OCI-LY7 (cell line): ENCODE measurements at regions not wholly inside any gene's neighbourhood (a gene's known extent, or its start where the extent isn't known, plus 50 kb on each side); places are given as distances from the start of the nearest gene placed in this dataset.

ENCODE experiments used
- BruUV-seq: library from RNA; stranded (reverse); fragments of 400-500 nt; replicated peaks from 2 replicates; lab custom pipeline; 2021; lab: Mats Ljungman, UMichigan
- CTCF ChIA-PET: fragments of 300-600 bp; sonication (Branson Sonifier 250); formaldehyde crosslinking; loops from one replicate; lab custom pipeline; 2022; ENCODE audit warnings: antibody characterized with exemption; ENCODE audit not compliant: unreplicated experiment; lab: Charles Lee
- POLR2A ChIA-PET: fragments of 300-600 bp; sonication (Branson Sonifier 250); formaldehyde crosslinking; loops from one replicate; lab custom pipeline; 2022; ENCODE audit warnings: antibody characterized with exemption; lab: Charles Lee
- DNase-seq: peaks from one replicate; pipeline ENCODE4 v3.0.0-alpha.2; 2015; ENCODE audit warnings: low spot score
- H2AFZ ChIP-seq: fragments of 200-600 bp; sonication (generic), shearing (Covaris generic); 2 replicates; pipeline ENCODE4 v1.6.1; 2014; ENCODE audit warnings: mild to moderate bottlenecking, antibody characterized with exemption, low read length, moderate library complexity
- H3K27ac ChIP-seq: fragments of 200-600 bp; sonication (generic); 2 replicates; pipeline ENCODE4 v1.5.1; 2014; ENCODE audit warnings: mixed run types, low read depth, mild to moderate bottlenecking, moderate library complexity, low read length, inconsistent platforms; ENCODE audit not compliant: poor library complexity, severe bottlenecking
- H3K36me3 ChIP-seq: fragments of 200-600 bp; sonication (generic); 2 replicates; pipeline ENCODE4 v1.6.1; 2014; ENCODE audit warnings: mild to moderate bottlenecking, antibody characterized with exemption, low read length, moderate library complexity, mixed read lengths; ENCODE audit not compliant: insufficient read depth
- H3K4me1 ChIP-seq: fragments of 200-600 bp; sonication (generic); 2 replicates; pipeline ENCODE4 v1.5.1; 2014; ENCODE audit warnings: mild to moderate bottlenecking, low read length; ENCODE audit not compliant: insufficient read depth, poor library complexity, severe bottlenecking
- H3K4me2 ChIP-seq: fragments of 200-600 bp; sonication (generic); 2 replicates; pipeline ENCODE4 v1.6.1; 2014; ENCODE audit warnings: mild to moderate bottlenecking, low read length
- H3K4me3 ChIP-seq: fragments of 200-600 bp; sonication (generic); 2 replicates; pipeline ENCODE4 v1.5.1; 2014; ENCODE audit warnings: mild to moderate bottlenecking, low read depth, low read length; ENCODE audit not compliant: poor library complexity, severe bottlenecking
- H3K79me2 ChIP-seq: fragments of 200-600 bp; sonication (generic); 2 replicates; pipeline ENCODE4 v1.6.1; 2016; ENCODE audit warnings: low read depth, mild to moderate bottlenecking, low read length, moderate library complexity, mixed read lengths; ENCODE audit not compliant: insufficient read depth
- H3K9me2 ChIP-seq: fragments of 200-600 bp; sonication (generic); 2 replicates; pipeline ENCODE4 v1.6.1; 2016; ENCODE audit warnings: mild to moderate bottlenecking, low read length, mixed read lengths; ENCODE audit not compliant: insufficient read depth
- H3K9me3 ChIP-seq: fragments of 200-600 bp; sonication (generic); 2 replicates; pipeline ENCODE4 v1.6.1; 2014; ENCODE audit warnings: mild to moderate bottlenecking, mixed run types, low read length, mixed read lengths
- H4K20me1 ChIP-seq: fragments of 200-600 bp; sonication (generic); 2 replicates; pipeline ENCODE4 v1.6.1; 2014; ENCODE audit warnings: mild to moderate bottlenecking, antibody characterized with exemption, low read length, moderate library complexity, mixed read lengths; ENCODE audit not compliant: insufficient read depth
- EZH2phosphoT487 ChIP-seq: fragments of 200-600 bp; sonication (generic); IDR thresholded peaks from 2 replicates; pipeline ENCODE4 v1.6.1; 2018; ENCODE audit warnings: low read depth, borderline replicate concordance, mild to moderate bottlenecking, mixed run types, antibody characterized with exemption, low read length, moderate library complexity, mixed read lengths
- intact Hi-C: fragments of 100-400 bp; cut with micrococcal nuclease; formaldehyde crosslinking; loops from one replicate; pipeline ENCODE4 v1.10.0; 2022; ENCODE audit not compliant: unreplicated experiment
- TF ChIP-seq, protein P1 (sequence below): fragments of 200-600 bp; sonication (generic); conservative IDR thresholded peaks from 2 replicates; pipeline ENCODE4 v1.5.1; 2014; ENCODE audit warnings: mild to moderate bottlenecking, antibody characterized with exemption, low read length, moderate library complexity, mixed read lengths

- BruUV-seq: no TSS peak
These were observed 89.0 kb downstream of the PSMG1 start for GRCh38 chr21:39094087-39094780.

DNA sequence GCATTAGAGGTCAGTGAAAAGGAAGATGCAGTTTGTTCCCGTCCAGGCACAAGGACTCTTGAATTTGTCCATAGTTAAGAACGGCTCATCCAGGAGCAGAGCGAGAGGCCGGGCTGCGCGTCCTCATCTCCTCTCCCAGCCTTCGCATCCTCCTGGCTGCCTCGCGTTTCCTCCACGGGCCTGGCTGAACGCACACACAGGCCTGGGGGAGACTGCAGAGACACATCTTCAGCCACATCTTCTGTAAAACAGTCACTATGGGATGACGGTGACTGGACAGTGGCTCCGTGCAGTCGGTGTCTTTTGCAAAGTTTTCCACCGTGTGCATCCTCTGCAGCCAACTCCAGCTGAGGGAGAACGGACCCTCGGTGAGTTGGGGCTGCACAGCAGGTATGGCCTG lies 89.7 kb downstream of the PSMG1 start:
- H3K36me3 ChIP-seq: no peaks in the 10 kb centered on the region
- no TSS peak for BruUV-seq
- H3K27ac ChIP-seq: no peak overlapping the region
- H3K4me2 ChIP-seq: no peak overlapping the region
- no peaks in the 10 kb centered on the region for H3K79me2 ChIP-seq
- intact Hi-C loops: no loop called here
- no peak overlapping the region for H2AFZ ChIP-seq
- H4K20me1 ChIP-seq: no peaks in the 10 kb centered on the region
- CTCF ChIA-PET: no interaction called here
- POLR2A ChIA-PET: no interaction called here
- TF ChIP-seq, protein P1, sequence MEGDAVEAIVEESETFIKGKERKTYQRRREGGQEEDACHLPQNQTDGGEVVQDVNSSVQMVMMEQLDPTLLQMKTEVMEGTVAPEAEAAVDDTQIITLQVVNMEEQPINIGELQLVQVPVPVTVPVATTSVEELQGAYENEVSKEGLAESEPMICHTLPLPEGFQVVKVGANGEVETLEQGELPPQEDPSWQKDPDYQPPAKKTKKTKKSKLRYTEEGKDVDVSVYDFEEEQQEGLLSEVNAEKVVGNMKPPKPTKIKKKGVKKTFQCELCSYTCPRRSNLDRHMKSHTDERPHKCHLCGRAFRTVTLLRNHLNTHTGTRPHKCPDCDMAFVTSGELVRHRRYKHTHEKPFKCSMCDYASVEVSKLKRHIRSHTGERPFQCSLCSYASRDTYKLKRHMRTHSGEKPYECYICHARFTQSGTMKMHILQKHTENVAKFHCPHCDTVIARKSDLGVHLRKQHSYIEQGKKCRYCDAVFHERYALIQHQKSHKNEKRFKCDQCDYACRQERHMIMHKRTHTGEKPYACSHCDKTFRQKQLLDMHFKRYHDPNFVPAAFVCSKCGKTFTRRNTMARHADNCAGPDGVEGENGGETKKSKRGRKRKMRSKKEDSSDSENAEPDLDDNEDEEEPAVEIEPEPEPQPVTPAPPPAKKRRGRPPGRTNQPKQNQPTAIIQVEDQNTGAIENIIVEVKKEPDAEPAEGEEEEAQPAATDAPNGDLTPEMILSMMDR: no peak
- TF ChIP-seq EZH2phosphoT487: no peak
- H3K9me2 ChIP-seq: no peaks in the 10 kb centered on the region
- no peaks in the 10 kb centered on the region for H3K4me1 ChIP-seq
- no peak overlapping the region for H3K4me3 ChIP-seq
- H3K9me3 ChIP-seq: no peaks in the 10 kb centered on the region
- DNase-seq: no peak

More at GRCh38 chr21:39094087-39094780, 89.0 kb downstream of the PSMG1 start:
- intact Hi-C loops: no loop called here
- ChIA-PET POLR2A (interaction anchor here (0.6 to 1.1 kb wide), 3 partner anchors 9 to 103 kb away, joined by 3 read pairs; no protein-coding TSS in a partner anchor), CTCF (no interaction called here)
- no peak for TF ChIP-seq EZH2phosphoT487
- TF ChIP-seq, protein P1: no peak
- no peak for DNase-seq
- H3K36me3 ChIP-seq: no peaks in the 10 kb centered on the region
- H3K9me2 ChIP-seq: no peaks in the 10 kb centered on the region
- H4K20me1 ChIP-seq: no peaks in the 10 kb centered on the region
- no peak overlapping the region for H3K4me2 ChIP-seq
- no peak overlapping the region for H3K27ac ChIP-seq
- no peaks in the 10 kb centered on the region for H3K4me1 ChIP-seq
- H2AFZ ChIP-seq: no peak overlapping the region
- no peaks in the 10 kb centered on the region for H3K9me3 ChIP-seq
- no peak overlapping the region for H3K4me3 ChIP-seq
- H3K79me2 ChIP-seq: no peaks in the 10 kb centered on the region

- Histone ChIP-seq H3K4me2 (no peak overlapping the region), H4K20me1 (no peaks in the 10 kb centered on the region), H3K4me3 (no peak overlapping the region), H2AFZ (no peak overlapping the region), H3K9me3 (no peaks in the 10 kb centered on the region), H3K36me3 (no peaks in the 10 kb centered on the region), H3K9me2 (no peaks in the 10 kb centered on the region), H3K27ac (no peak overlapping the region), H3K4me1 (no peaks in the 10 kb centered on the region), H3K79me2 (no peaks in the 10 kb centered on the region)
- POLR2A ChIA-PET: no interaction called here
- no TSS peak for BruUV-seq
- CTCF ChIA-PET: no interaction called here
- intact Hi-C loops: no loop called here
- TF ChIP-seq, protein P1: no peak
- no peak for TF ChIP-seq EZH2phosphoT487
- no peak for DNase-seq
These were observed 94.3 kb downstream of the PSMG1 start for GRCh38 chr21:39088831-39089380.
